ENCODE measurements at regions not wholly inside any gene's neighbourhood (a gene's known extent, or its start where the extent isn't known, plus 50 kb on each side); places are given as distances from the start of the nearest gene placed in this dataset.

GRCh38 chr15:94611656-94612055 is 380.3 kb downstream of the MCTP2 start:
- no peak for TF ChIP-seq CTCF (optimal IDR thresholded peaks at IDR 0.05 in 1 of 3, IDR thresholded peaks at IDR 0.05 in 1 of 3, conservative IDR thresholded peaks at IDR 0.05 in 1 of 3; ENCODE audit: extremely low read depth in 1 of 3, insufficient read depth in 2 of 3, low read length in 3 of 3)
- no peak for TF ChIP-seq EZH2 (IDR thresholded peaks at IDR 0.05; ENCODE audit: low read length)

Measured in keratinocyte (primary cell).